Heart left ventricle (tissue), 13 donors: ENCODE measurements at regions not wholly inside any gene's neighbourhood (a gene's known extent, or its start where the extent isn't known, plus 50 kb on each side); places are given as distances from the start of the nearest gene placed in this dataset.

Source experiments
- CTCF ChIP-seq, 12 donors: fragments of 200-600 bp; sonication (generic) in 4 of 12; IDR thresholded peaks; one replicate each; pipeline versions ENCODE4 v1.5.0 to v1.8.0; 2018 to 2022; ENCODE audit warnings: antibody characterized with exemption in 12 of 12, mild to moderate bottlenecking in 5 of 12
- POLR2A ChIP-seq, 2 donors: fragments of 450-650 bp; IDR thresholded peaks; one replicate each; pipeline ENCODE4 v1.6.1; 2017; ENCODE audit warnings: antibody characterized with exemption in 2 of 2, mild to moderate bottlenecking in 2 of 2, moderate library complexity in 2 of 2
- donor health status: ischemic (EF 13 %, LVEDD 7.1; RV severe dilation, severe dysfunction).
- donor health status: DM: no; HTN: yes; CAD: no.
- donor health status: DM: no; HTN: no; CAD: no.
- donor health status: ischemic (EF 25% LVEDD 6.9; RV normal size, moderate dysfunction).
- donor health status: ischemic (EF 25% LVEDD 5.7; RV mildly dilated, moderate dysfunction).
- donor health status: ischemic (EF 35%, LVEDD 5.7; RV mildly dilated, moderate dysfunction).
- donor health status: nonischemic (EF 11% LVEDD 7.7; RV severe dilation, severe dysfunction).
- donor health status: DM: yes; HTN: yes; CAD: no.
- donor health status: PGD.
- donor health status: ischemic (EF 29% LVEDD 5.4; RV normal size, mild dysfunction).
- donor health status: nonischemic (EF 23%, LVEDD 6.1; RV moderate dilation, normal function).

- TF ChIP-seq CTCF (IDR thresholded peaks at IDR 0.05) (no peak), POLR2A (IDR thresholded peaks at IDR 0.05) (no peak)
These were observed 81.0 kb downstream of the SAMD9 start for GRCh38 chr7:93036807-93037206.
